Left ventricle myocardium inferior (tissue), 1 donor: ENCODE measurements at regions not wholly inside any gene's neighbourhood (a gene's known extent, or its start where the extent isn't known, plus 50 kb on each side); places are given as distances from the start of the nearest gene placed in this dataset.
"Not testable (repeated sequence)": the region's sequence is repeated elsewhere in the genome, so short reads cannot be mapped to it uniquely, and the experiment has no call there.

ENCODE experiments used
- DNase-seq: peaks from one replicate; pipeline ENCODE4 v3.0.0-alpha.2; 2020
- H3K27ac ChIP-seq: fragments of 200-600 bp; replicated peaks from 2 replicates; pipeline ENCODE4 v1.8.0; 2021
- H3K27me3 ChIP-seq: fragments of 200-600 bp; 2 replicates; pipeline ENCODE4 v1.8.0; 2021; ENCODE audit warnings: low read depth
- H3K36me3 ChIP-seq: fragments of 200-600 bp; 2 replicates; pipeline ENCODE4 v1.8.0; 2021
- H3K4me1 ChIP-seq: fragments of 200-600 bp; 2 replicates; pipeline ENCODE4 v1.8.0; 2021
- H3K4me3 ChIP-seq: fragments of 200-600 bp; 2 replicates; pipeline ENCODE4 v1.8.0; 2021; ENCODE audit warnings: mild to moderate bottlenecking, moderate library complexity
- H3K9me3 ChIP-seq: fragments of 200-600 bp; replicated peaks from 2 replicates; pipeline ENCODE4 v1.8.0; 2021
- CTCF ChIP-seq: fragments of 200-600 bp; IDR thresholded peaks from 2 replicates; pipeline ENCODE4 v1.8.0; 2021; ENCODE audit warnings: antibody characterized with exemption, mild to moderate bottlenecking, borderline replicate concordance
- intact Hi-C: fragments of 100-400 bp; cut with micrococcal nuclease; formaldehyde crosslinking; loops from one replicate; pipeline ENCODE4 v1.11.0; 2022
- donor health status: DM: no; HTN: yes; CAD: no; lungs with severe emphysema.

GRCh38 chr3:34053626-34054025 lies 255.2 kb downstream of the PDCD6IP start:
- no peak for TF ChIP-seq CTCF
- no peaks in the 10 kb centered on the region for H3K4me1 ChIP-seq
- no peak overlapping the region for H3K4me3 ChIP-seq
- intact Hi-C loops = no loop called here
- no peak overlapping the region for H3K27ac ChIP-seq
- H3K27me3 ChIP-seq = no peaks in the 10 kb centered on the region
- DNase-seq = no peak
- H3K9me3 ChIP-seq = no peaks in the 10 kb centered on the region
- no peaks in the 10 kb centered on the region for H3K36me3 ChIP-seq

GRCh38 chr3:34056181-34056910 lies 257.9 kb downstream of the PDCD6IP start:
- Histone ChIP-seq H3K4me1 (no peaks in the 10 kb centered on the region), H3K27me3 (no peaks in the 10 kb centered on the region), H3K9me3 (peaks cover 18% of the 10 kb centered on the region), H3K36me3 (no peaks in the 10 kb centered on the region), H3K4me3 (no peak overlapping the region), H3K27ac (no peak overlapping the region)
- intact Hi-C loops = no loop called here
- DNase-seq = no peak
- no peak for TF ChIP-seq CTCF

GRCh38 chr3:34056951-34057390 lies 258.5 kb downstream of the PDCD6IP start:
- no peak for TF ChIP-seq CTCF
- Histone ChIP-seq H3K4me1 (no peaks in the 10 kb centered on the region), H3K36me3 (no peaks in the 10 kb centered on the region), H3K9me3 (peaks cover 23% of the 10 kb centered on the region), H3K27me3 (no peaks in the 10 kb centered on the region), H3K27ac (no peak overlapping the region), H3K4me3 (no peak overlapping the region)
- DNase-seq = no peak
- intact Hi-C loops = no loop called here

- H3K36me3 ChIP-seq, H3K4me1 ChIP-seq, H3K27ac ChIP-seq, H3K27me3 ChIP-seq, H3K4me3 ChIP-seq, intact Hi-C loops, DNase-seq: not testable (repeated sequence)
- H3K9me3 ChIP-seq = peaks cover 35% of the 10 kb centered on the region
Measured at GRCh38 chr3:34060995-34061394, 262.6 kb downstream of the PDCD6IP start.

GRCh38 chr3:34065901-34066300 lies 267.5 kb downstream of the PDCD6IP start:
- Histone ChIP-seq H3K4me3 (no peak overlapping the region), H3K4me1 (no peaks in the 10 kb centered on the region), H3K27ac (no peak overlapping the region), H3K27me3 (peaks cover 4% of the 10 kb centered on the region), H3K36me3 (no peaks in the 10 kb centered on the region), H3K9me3 (peaks cover 22% of the 10 kb centered on the region)
- no peak for TF ChIP-seq CTCF
- no peak for DNase-seq
- intact Hi-C loops = no loop called here

GRCh38 chr3:34066328-34066727 lies 267.9 kb downstream of the PDCD6IP start:
- Histone ChIP-seq H3K27ac (no peak overlapping the region), H3K4me1 (no peaks in the 10 kb centered on the region), H3K36me3 (no peaks in the 10 kb centered on the region), H3K27me3 (peaks cover 4% of the 10 kb centered on the region), H3K4me3 (no peak overlapping the region), H3K9me3 (peaks cover 18% of the 10 kb centered on the region)
- no peak for TF ChIP-seq CTCF
- intact Hi-C loops = no loop called here
- DNase-seq = no peak
